ENCODE measurements at regions not wholly inside any gene's neighbourhood (a gene's known extent, or its start where the extent isn't known, plus 50 kb on each side); places are given as distances from the start of the nearest gene placed in this dataset.

- no peak for TF ChIP-seq CTCF (IDR thresholded peaks at IDR 0.05 in 2 of 3, conservative IDR thresholded peaks at IDR 0.05 in 1 of 3; ENCODE audit: borderline replicate concordance in 1 of 3, insufficient read depth in 1 of 3, low read depth in 2 of 3, low read length in 2 of 3)
- TF ChIP-seq EZH2 (IDR thresholded peaks at IDR 0.05), result no peak
Observed at GRCh38 chr10:78768041-78768835, 300.5 kb upstream of the ZMIZ1 start.

Data from HCT116 (cell line).